B cell (primary cell): ENCODE measurements at regions not wholly inside any gene's neighbourhood (a gene's known extent, or its start where the extent isn't known, plus 50 kb on each side); places are given as distances from the start of the nearest gene placed in this dataset.

Experiments used
- ATAC-seq: fragments of 200-7000 bp; cut with Tn5 transposase; one replicate; pipeline ENCODE4 v1.10.0; 2021; ENCODE audit warnings: low read depth, mild to moderate bottlenecking, moderate number of reproducible peaks, moderate library complexity
- CTCF ChIA-PET: fragments of 350-600 bp; sonication (Branson Sonifier 250); formaldehyde crosslinking; loops from one replicate; lab custom pipeline; 2021; ENCODE audit warnings: antibody characterized with exemption, inconsistent platforms; lab: Charles Lee
- POLR2A ChIA-PET: fragments of 350-600 bp; sonication (Branson Sonifier 250); formaldehyde crosslinking; loops from one replicate; lab custom pipeline; 2021; ENCODE audit warnings: antibody characterized with exemption; lab: Charles Lee
- DNase-seq: peaks from one replicate; pipeline ENCODE4 v3.0.0; 2013
- H2AFZ ChIP-seq: 2 replicates; pipeline ENCODE4 v1.6.1; 2012; ENCODE audit warnings: mild to moderate bottlenecking, low read depth, low read length; ENCODE audit not compliant: insufficient read depth, poor library complexity, severe bottlenecking
- H3K27ac ChIP-seq, 2 donors: 1 replicate in 1 of 2; 2 replicates in 1 of 2; pipeline ENCODE4 v1.5.1; 2012 to 2013; ENCODE audit warnings: low read length in 2 of 2, mild to moderate bottlenecking in 2 of 2, moderate library complexity in 1 of 2
- H3K27me3 ChIP-seq, 4 experiments: fragments of 200-600 bp in 1 of 4; sonication (generic) in 1 of 4; replicated peaks in 1 of 4; 1 replicate in 2 of 4; 2 replicates in 2 of 4; pipeline versions ENCODE4 v1.6.1 to v1.7.0; 2013 to 2016; ENCODE audit warnings: low read length in 3 of 4, mild to moderate bottlenecking in 2 of 4, mixed read lengths in 1 of 4, moderate library complexity in 1 of 4; ENCODE audit not compliant: insufficient read depth in 4 of 4, control insufficient read depth in 3 of 4; ENCODE audit errors: control extremely low read depth in 1 of 4
- H3K36me3 ChIP-seq, 2 experiments: replicated peaks in 1 of 2; 1 replicate in 1 of 2; 2 replicates in 1 of 2; pipeline versions ENCODE4 v1.6.1 to v1.7.1; 2013; ENCODE audit warnings: low read length in 1 of 2; ENCODE audit not compliant: insufficient read depth in 2 of 2, control insufficient read depth in 1 of 2; ENCODE audit errors: control extremely low read depth in 1 of 2, extremely low read depth in 1 of 2
- H3K4me1 ChIP-seq, 2 donors: fragments of 200-600 bp in 1 of 2; sonication (generic) in 1 of 2; 1 replicate in 1 of 2; 2 replicates in 1 of 2; pipeline versions ENCODE4 v1.5.1 to v1.6.1; 2013 to 2017; ENCODE audit warnings: low read length in 2 of 2; ENCODE audit not compliant: control insufficient read depth in 2 of 2, insufficient read depth in 2 of 2
- H3K4me2 ChIP-seq: replicated peaks from 2 replicates; pipeline ENCODE3; 2012; ENCODE audit warnings: mild to moderate bottlenecking, low read depth, low read length; ENCODE audit not compliant: poor library complexity, severe bottlenecking
- H3K4me3 ChIP-seq, 5 experiments: fragments of 200-600 bp in 1 of 5; sonication (generic) in 1 of 5; 1 replicate in 3 of 5; 2 replicates in 2 of 5; pipeline versions ENCODE4 v1.5.1 to v1.7.0; 2011 to 2016; ENCODE audit warnings: low read length in 4 of 5, mild to moderate bottlenecking in 4 of 5, low read depth in 2 of 5, control low read depth in 1 of 5, moderate library complexity in 1 of 5; ENCODE audit not compliant: insufficient read depth in 1 of 5; ENCODE audit errors: control extremely low read depth in 1 of 5, extremely low read depth in 1 of 5
- H3K79me2 ChIP-seq: fragments of 200-600 bp; sonication (generic); one replicate; pipeline ENCODE4 v1.6.0; 2016; ENCODE audit warnings: low read length; ENCODE audit not compliant: control insufficient read depth, insufficient read depth
- H3K9ac ChIP-seq: fragments of 200-600 bp; sonication (generic); 2 replicates; pipeline ENCODE4 v1.6.1; 2017; ENCODE audit warnings: mild to moderate bottlenecking, low read length, moderate library complexity
- H3K9me3 ChIP-seq, 3 donors: one replicate each; pipeline versions ENCODE4 v1.6.1 to v1.7.1; 2013; ENCODE audit warnings: low read length in 2 of 3; ENCODE audit not compliant: control insufficient read depth in 2 of 3, insufficient read depth in 1 of 3; ENCODE audit errors: control extremely low read depth in 1 of 3
- H4K20me1 ChIP-seq: 2 replicates; pipeline ENCODE4 v1.6.0; 2012; ENCODE audit warnings: mild to moderate bottlenecking, low read length; ENCODE audit not compliant: insufficient read depth, control insufficient read depth, poor library complexity, severe bottlenecking
- H3K27ac Mint-ChIP-seq: one replicate; pipeline ENCODE4 v1.8.0; 2021; ENCODE audit warnings: mixed read lengths
- H3K27me3 Mint-ChIP-seq: one replicate; pipeline ENCODE4 v1.8.0; 2021; ENCODE audit warnings: mixed read lengths
- H3K4me1 Mint-ChIP-seq: one replicate; pipeline ENCODE4 v1.8.0; 2021; ENCODE audit warnings: mixed read lengths
- H3K4me3 Mint-ChIP-seq: one replicate; pipeline ENCODE4 v1.8.0; 2021; ENCODE audit warnings: mixed read lengths
- H3K9me3 Mint-ChIP-seq: one replicate; pipeline ENCODE4 v1.8.0; 2022; ENCODE audit warnings: mixed read lengths; ENCODE audit not compliant: insufficient read depth
- EZH2 ChIP-seq: IDR thresholded peaks from 2 replicates; pipeline ENCODE4 v1.6.1; 2012; ENCODE audit warnings: borderline replicate concordance, low read depth, mild to moderate bottlenecking, moderate library complexity, low read length; ENCODE audit not compliant: insufficient read depth, poor library complexity, severe bottlenecking
- WGBS: methylation state at CpG from one replicate; pipeline ENCODE4 v1.1.5; 2013; ENCODE audit warnings: missing lambda C conversion rate; ENCODE audit not compliant: insufficient coverage; 5-methylcytosine and 5-hydroxymethylcytosine counted together
- intact Hi-C: fragments of 100-400 bp; cut with micrococcal nuclease; formaldehyde crosslinking; loops from one replicate; pipeline ENCODE4 v1.10.0; 2022
- TF ChIP-seq, protein P1 (sequence below): fragments of 200-600 bp; IDR thresholded peaks from one replicate; pipeline ENCODE4 v1.8.0; 2022; ENCODE audit warnings: antibody characterized with exemption, mild to moderate bottlenecking

- no peak overlapping the region for H3K4me2 ChIP-seq
- TF ChIP-seq EZH2, result no peak
- H3K79me2 ChIP-seq, result no peaks in the 10 kb centered on the region
- Mint-ChIP-seq H3K9me3 (no peaks in the 10 kb centered on the region), H3K4me1 (no peaks in the 10 kb centered on the region), H3K27me3 (no peaks in the 10 kb centered on the region), H3K4me3 (no peak overlapping the region), H3K27ac (no peak overlapping the region)
- no peaks in the 10 kb centered on the region for H3K4me1 ChIP-seq
- H3K36me3 ChIP-seq, result no peaks in the 10 kb centered on the region
- ChIA-PET CTCF (no interaction called here), POLR2A (no interaction called here)
- no peak overlapping the region for H2AFZ ChIP-seq
- no peak overlapping the region for H3K9ac ChIP-seq
- ATAC-seq (no peak), DNase-seq (no peak)
- H3K27me3 ChIP-seq, result no peaks in the 10 kb centered on the region
- H3K9me3 ChIP-seq, result no peaks in the 10 kb centered on the region
- no peak overlapping the region for H3K27ac ChIP-seq
- intact Hi-C loops, result no loop called here
- WGBS, result no CpG with 5 or more reads among the region's 7 CpGs
- H4K20me1 ChIP-seq, result no peaks in the 10 kb centered on the region
- no peak overlapping the region for H3K4me3 ChIP-seq
Measured at GRCh38 chr1:115437196-115437595, 99.1 kb upstream of the NGF start.

DNA sequence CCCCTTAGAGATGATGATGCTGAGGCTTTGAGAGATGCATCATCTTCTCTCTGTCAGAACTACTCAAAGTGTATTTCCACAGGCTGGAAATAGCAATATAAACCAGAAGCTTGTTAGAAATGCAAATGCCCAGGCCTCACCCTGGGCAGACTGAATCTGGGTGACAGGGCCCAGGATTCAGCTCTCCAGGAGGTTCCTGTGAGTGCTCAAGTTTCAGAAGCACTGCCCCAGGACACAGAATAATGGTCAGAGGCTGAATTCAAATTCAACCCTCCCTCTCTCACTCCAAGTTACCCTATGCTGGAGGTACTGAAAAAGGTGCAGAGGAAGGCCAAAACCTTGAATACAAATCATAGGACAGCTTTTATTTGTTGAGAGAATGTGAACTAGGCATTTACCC, 98.5 kb upstream of the NGF start:
- Histone ChIP-seq H3K4me3 (no peak overlapping the region), H3K27me3 (no peaks in the 10 kb centered on the region), H3K9me3 (no peaks in the 10 kb centered on the region), H3K79me2 (no peaks in the 10 kb centered on the region), H3K9ac (no peak overlapping the region), H3K36me3 (no peaks in the 10 kb centered on the region), H3K4me1 (no peaks in the 10 kb centered on the region), H3K27ac (no peak overlapping the region), H2AFZ (no peak overlapping the region), H4K20me1 (no peaks in the 10 kb centered on the region), H3K4me2 (no peak overlapping the region)
- intact Hi-C loops, result no loop called here
- Mint-ChIP-seq H3K27me3 (no peaks in the 10 kb centered on the region), H3K4me1 (no peaks in the 10 kb centered on the region), H3K4me3 (no peak overlapping the region), H3K9me3 (no peaks in the 10 kb centered on the region), H3K27ac (no peak overlapping the region)
- DNase-seq (no peak), ATAC-seq (no peak)
- ChIA-PET CTCF (no interaction called here), POLR2A (no interaction called here)
- no peak for TF ChIP-seq EZH2
- TF ChIP-seq, protein P1, sequence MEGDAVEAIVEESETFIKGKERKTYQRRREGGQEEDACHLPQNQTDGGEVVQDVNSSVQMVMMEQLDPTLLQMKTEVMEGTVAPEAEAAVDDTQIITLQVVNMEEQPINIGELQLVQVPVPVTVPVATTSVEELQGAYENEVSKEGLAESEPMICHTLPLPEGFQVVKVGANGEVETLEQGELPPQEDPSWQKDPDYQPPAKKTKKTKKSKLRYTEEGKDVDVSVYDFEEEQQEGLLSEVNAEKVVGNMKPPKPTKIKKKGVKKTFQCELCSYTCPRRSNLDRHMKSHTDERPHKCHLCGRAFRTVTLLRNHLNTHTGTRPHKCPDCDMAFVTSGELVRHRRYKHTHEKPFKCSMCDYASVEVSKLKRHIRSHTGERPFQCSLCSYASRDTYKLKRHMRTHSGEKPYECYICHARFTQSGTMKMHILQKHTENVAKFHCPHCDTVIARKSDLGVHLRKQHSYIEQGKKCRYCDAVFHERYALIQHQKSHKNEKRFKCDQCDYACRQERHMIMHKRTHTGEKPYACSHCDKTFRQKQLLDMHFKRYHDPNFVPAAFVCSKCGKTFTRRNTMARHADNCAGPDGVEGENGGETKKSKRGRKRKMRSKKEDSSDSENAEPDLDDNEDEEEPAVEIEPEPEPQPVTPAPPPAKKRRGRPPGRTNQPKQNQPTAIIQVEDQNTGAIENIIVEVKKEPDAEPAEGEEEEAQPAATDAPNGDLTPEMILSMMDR, result no peak
